ENCODE measurements at regions not wholly inside any gene's neighbourhood (a gene's known extent, or its start where the extent isn't known, plus 50 kb on each side); places are given as distances from the start of the nearest gene placed in this dataset.
"Not testable (repeated sequence)": the region's sequence is repeated elsewhere in the genome, so short reads cannot be mapped to it uniquely, and the experiment has no call there.

DNA sequence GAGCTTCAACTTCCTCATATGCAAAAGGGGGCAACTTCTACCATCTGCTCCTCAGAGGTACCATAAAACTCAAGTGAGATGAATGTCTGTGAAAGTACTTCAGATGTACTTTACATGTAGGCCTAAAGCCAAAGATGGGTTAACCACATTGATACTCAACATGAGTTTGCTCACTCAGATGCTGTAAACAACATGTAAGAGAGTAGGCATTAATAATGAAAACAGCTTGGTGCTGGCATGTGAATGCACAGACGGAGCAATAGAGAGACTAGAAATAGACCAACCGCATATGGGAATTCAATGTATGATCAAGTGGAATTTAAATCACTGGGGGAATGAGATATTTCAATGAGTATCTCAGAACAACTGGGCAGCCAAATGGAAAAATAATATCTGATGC is 143.8 kb upstream of the CDYL start:
- no peak for ATAC-seq
- no peak for TF ChIP-seq ZNF565 (CRISPR knock-in tag; conservative IDR thresholded peaks at IDR 0.05; ENCODE audit: low read depth)
- no peak for TF ChIP-seq RARB (CRISPR knock-in tag; IDR thresholded peaks at IDR 0.05)
- TF ChIP-seq CSDC2 (CRISPR knock-in tag; IDR thresholded peaks at IDR 0.05) = no peak
- no peak for TF ChIP-seq GLIS3 (CRISPR knock-in tag; IDR thresholded peaks at IDR 0.05)
- no peak for TF ChIP-seq ZFP3 (CRISPR knock-in tag; IDR thresholded peaks at IDR 0.05)
- TF ChIP-seq OSR1 (CRISPR knock-in tag; IDR thresholded peaks at IDR 0.05) = no peak
- no peak for TF ChIP-seq PPARA (CRISPR knock-in tag; IDR thresholded peaks at IDR 0.05; ENCODE audit: borderline replicate concordance)
- TF ChIP-seq, protein P1, sequence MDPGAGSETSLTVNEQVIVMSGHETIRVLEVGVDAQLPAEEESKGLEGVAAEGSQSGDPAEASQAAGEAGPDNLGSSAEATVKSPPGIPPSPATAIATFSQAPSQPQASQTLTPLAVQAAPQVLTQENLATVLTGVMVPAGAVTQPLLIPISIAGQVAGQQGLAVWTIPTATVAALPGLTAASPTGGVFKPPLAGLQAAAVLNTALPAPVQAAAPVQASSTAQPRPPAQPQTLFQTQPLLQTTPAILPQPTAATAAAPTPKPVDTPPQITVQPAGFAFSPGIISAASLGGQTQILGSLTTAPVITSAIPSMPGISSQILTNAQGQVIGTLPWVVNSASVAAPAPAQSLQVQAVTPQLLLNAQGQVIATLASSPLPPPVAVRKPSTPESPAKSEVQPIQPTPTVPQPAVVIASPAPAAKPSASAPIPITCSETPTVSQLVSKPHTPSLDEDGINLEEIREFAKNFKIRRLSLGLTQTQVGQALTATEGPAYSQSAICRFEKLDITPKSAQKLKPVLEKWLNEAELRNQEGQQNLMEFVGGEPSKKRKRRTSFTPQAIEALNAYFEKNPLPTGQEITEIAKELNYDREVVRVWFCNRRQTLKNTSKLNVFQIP (CRISPR knock-in tag; IDR thresholded peaks at IDR 0.05; ENCODE audit: borderline replicate concordance, low read depth) = no peak
- TF ChIP-seq ARNTL (CRISPR knock-in tag; IDR thresholded peaks at IDR 0.05; ENCODE audit: borderline replicate concordance, low read depth) = no peak
- TF ChIP-seq, protein P2, sequence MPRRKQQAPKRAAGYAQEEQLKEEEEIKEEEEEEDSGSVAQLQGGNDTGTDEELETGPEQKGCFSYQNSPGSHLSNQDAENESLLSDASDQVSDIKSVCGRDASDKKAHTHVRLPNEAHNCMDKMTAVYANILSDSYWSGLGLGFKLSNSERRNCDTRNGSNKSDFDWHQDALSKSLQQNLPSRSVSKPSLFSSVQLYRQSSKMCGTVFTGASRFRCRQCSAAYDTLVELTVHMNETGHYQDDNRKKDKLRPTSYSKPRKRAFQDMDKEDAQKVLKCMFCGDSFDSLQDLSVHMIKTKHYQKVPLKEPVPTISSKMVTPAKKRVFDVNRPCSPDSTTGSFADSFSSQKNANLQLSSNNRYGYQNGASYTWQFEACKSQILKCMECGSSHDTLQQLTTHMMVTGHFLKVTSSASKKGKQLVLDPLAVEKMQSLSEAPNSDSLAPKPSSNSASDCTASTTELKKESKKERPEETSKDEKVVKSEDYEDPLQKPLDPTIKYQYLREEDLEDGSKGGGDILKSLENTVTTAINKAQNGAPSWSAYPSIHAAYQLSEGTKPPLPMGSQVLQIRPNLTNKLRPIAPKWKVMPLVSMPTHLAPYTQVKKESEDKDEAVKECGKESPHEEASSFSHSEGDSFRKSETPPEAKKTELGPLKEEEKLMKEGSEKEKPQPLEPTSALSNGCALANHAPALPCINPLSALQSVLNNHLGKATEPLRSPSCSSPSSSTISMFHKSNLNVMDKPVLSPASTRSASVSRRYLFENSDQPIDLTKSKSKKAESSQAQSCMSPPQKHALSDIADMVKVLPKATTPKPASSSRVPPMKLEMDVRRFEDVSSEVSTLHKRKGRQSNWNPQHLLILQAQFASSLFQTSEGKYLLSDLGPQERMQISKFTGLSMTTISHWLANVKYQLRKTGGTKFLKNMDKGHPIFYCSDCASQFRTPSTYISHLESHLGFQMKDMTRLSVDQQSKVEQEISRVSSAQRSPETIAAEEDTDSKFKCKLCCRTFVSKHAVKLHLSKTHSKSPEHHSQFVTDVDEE (CRISPR knock-in tag; IDR thresholded peaks at IDR 0.05) = no peak
- TF ChIP-seq, protein P3, sequence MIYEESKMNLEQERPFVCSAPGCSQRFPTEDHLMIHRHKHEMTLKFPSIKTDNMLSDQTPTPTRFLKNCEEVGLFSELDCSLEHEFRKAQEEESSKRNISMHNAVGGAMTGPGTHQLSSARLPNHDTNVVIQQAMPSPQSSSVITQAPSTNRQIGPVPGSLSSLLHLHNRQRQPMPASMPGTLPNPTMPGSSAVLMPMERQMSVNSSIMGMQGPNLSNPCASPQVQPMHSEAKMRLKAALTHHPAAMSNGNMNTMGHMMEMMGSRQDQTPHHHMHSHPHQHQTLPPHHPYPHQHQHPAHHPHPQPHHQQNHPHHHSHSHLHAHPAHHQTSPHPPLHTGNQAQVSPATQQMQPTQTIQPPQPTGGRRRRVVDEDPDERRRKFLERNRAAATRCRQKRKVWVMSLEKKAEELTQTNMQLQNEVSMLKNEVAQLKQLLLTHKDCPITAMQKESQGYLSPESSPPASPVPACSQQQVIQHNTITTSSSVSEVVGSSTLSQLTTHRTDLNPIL (CRISPR knock-in tag; IDR thresholded peaks at IDR 0.05; ENCODE audit: low read depth) = no peak
- TF ChIP-seq TCF4 (CRISPR knock-in tag; IDR thresholded peaks at IDR 0.05; ENCODE audit: borderline replicate concordance) = no peak
- no peak for TF ChIP-seq ZC3H10 (CRISPR knock-in tag; IDR thresholded peaks at IDR 0.05)
- no peak for TF ChIP-seq ZNF8 (CRISPR knock-in tag; IDR thresholded peaks at IDR 0.05)

DNA sequence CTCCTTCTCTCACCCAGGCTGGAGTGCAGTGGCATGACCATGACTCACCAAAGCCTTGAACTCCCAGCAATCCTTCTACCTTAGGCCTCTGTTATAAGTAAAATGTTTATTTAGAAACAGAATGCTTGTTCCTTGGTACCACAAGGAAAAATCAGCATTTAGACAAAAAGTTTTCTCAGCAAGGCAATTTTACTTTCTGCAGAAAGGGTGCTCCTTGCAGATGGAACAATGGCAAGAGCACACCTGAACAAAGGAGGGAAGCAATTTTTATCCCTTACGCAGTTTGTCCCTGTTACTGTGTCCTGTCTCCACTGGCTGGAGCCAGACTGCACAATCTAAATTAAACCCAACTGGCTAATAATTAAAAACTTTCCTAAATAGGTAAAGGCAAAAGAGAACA is 146.4 kb upstream of the CDYL start:
- not testable (repeated sequence) for ATAC-seq

DNA sequence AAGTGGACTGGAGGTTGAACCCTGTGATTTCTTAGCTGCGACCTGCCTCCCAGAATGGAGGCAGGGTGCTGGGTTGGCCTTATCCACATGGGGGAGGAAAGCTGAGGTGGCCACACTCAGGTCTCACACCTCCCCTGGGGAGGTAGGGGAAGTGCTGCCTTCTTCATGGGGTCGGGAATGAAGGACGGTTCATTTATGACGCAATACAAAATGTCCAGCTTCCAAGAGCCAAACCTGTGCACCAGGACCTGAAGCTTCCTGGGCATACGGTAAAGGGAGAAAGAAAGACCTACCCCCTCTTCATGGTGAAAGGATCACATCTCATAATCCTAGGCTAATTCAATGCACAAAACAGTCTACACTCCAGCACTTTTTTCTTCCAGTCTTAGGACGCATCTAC is 150.6 kb upstream of the CDYL start:
- no peak for ATAC-seq
- no peak for TF ChIP-seq SNAI2 (CRISPR knock-in tag; IDR thresholded peaks at IDR 0.05)
- TF ChIP-seq ZNF8 (CRISPR knock-in tag; IDR thresholded peaks at IDR 0.05) = no peak
- TF ChIP-seq, protein P4, sequence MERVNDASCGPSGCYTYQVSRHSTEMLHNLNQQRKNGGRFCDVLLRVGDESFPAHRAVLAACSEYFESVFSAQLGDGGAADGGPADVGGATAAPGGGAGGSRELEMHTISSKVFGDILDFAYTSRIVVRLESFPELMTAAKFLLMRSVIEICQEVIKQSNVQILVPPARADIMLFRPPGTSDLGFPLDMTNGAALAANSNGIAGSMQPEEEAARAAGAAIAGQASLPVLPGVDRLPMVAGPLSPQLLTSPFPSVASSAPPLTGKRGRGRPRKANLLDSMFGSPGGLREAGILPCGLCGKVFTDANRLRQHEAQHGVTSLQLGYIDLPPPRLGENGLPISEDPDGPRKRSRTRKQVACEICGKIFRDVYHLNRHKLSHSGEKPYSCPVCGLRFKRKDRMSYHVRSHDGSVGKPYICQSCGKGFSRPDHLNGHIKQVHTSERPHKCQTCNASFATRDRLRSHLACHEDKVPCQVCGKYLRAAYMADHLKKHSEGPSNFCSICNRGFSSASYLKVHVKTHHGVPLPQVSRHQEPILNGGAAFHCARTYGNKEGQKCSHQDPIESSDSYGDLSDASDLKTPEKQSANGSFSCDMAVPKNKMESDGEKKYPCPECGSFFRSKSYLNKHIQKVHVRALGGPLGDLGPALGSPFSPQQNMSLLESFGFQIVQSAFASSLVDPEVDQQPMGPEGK (CRISPR knock-in tag; IDR thresholded peaks at IDR 0.05; ENCODE audit: borderline replicate concordance) = no peak
- no peak for TF ChIP-seq ZNF70 (CRISPR knock-in tag; IDR thresholded peaks at IDR 0.05)
- TF ChIP-seq PPARA (CRISPR knock-in tag; IDR thresholded peaks at IDR 0.05; ENCODE audit: borderline replicate concordance) = no peak
- TF ChIP-seq ISL1 (CRISPR knock-in tag; IDR thresholded peaks at IDR 0.05) = no peak
- TF ChIP-seq, protein P5, sequence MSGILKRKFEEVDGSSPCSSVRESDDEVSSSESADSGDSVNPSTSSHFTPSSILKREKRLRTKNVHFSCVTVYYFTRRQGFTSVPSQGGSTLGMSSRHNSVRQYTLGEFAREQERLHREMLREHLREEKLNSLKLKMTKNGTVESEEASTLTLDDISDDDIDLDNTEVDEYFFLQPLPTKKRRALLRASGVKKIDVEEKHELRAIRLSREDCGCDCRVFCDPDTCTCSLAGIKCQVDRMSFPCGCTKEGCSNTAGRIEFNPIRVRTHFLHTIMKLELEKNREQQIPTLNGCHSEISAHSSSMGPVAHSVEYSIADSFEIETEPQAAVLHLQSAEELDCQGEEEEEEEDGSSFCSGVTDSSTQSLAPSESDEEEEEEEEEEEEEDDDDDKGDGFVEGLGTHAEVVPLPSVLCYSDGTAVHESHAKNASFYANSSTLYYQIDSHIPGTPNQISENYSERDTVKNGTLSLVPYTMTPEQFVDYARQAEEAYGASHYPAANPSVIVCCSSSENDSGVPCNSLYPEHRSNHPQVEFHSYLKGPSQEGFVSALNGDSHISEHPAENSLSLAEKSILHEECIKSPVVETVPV (CRISPR knock-in tag; IDR thresholded peaks at IDR 0.05) = no peak
- no peak for TF ChIP-seq ZFP30 (CRISPR knock-in tag; IDR thresholded peaks at IDR 0.05)
- TF ChIP-seq ESRRG (CRISPR knock-in tag; IDR thresholded peaks at IDR 0.05) = no peak
- TF ChIP-seq, protein P1 (CRISPR knock-in tag; IDR thresholded peaks at IDR 0.05; ENCODE audit: borderline replicate concordance, low read depth) = no peak
- no peak for TF ChIP-seq CSDC2 (CRISPR knock-in tag; IDR thresholded peaks at IDR 0.05)
- TF ChIP-seq ZFP3 (CRISPR knock-in tag; IDR thresholded peaks at IDR 0.05) = no peak
- no peak for TF ChIP-seq OSR1 (CRISPR knock-in tag; IDR thresholded peaks at IDR 0.05)
- TF ChIP-seq TOX (CRISPR knock-in tag; IDR thresholded peaks at IDR 0.05; ENCODE audit: borderline replicate concordance) = no peak
- no peak for TF ChIP-seq BACH2 (CRISPR knock-in tag; IDR thresholded peaks at IDR 0.05; ENCODE audit: borderline replicate concordance)
- TF ChIP-seq RARB (CRISPR knock-in tag; IDR thresholded peaks at IDR 0.05) = no peak
- TF ChIP-seq, protein P2 (CRISPR knock-in tag; IDR thresholded peaks at IDR 0.05) = no peak
- TF ChIP-seq ZNF565 (CRISPR knock-in tag; conservative IDR thresholded peaks at IDR 0.05; ENCODE audit: low read depth) = no peak
- no peak for TF ChIP-seq ARNTL (CRISPR knock-in tag; IDR thresholded peaks at IDR 0.05; ENCODE audit: borderline replicate concordance, low read depth)

Data from SK-N-SH treated with all-trans-retinoic acid at 6 μM for 48 hours (cell line).